ENCODE measurements at regions not wholly inside any gene's neighbourhood (a gene's known extent, or its start where the extent isn't known, plus 50 kb on each side); places are given as distances from the start of the nearest gene placed in this dataset.
"Not testable (repeated sequence)": the region's sequence is repeated elsewhere in the genome, so short reads cannot be mapped to it uniquely, and the experiment has no call there.

DNA sequence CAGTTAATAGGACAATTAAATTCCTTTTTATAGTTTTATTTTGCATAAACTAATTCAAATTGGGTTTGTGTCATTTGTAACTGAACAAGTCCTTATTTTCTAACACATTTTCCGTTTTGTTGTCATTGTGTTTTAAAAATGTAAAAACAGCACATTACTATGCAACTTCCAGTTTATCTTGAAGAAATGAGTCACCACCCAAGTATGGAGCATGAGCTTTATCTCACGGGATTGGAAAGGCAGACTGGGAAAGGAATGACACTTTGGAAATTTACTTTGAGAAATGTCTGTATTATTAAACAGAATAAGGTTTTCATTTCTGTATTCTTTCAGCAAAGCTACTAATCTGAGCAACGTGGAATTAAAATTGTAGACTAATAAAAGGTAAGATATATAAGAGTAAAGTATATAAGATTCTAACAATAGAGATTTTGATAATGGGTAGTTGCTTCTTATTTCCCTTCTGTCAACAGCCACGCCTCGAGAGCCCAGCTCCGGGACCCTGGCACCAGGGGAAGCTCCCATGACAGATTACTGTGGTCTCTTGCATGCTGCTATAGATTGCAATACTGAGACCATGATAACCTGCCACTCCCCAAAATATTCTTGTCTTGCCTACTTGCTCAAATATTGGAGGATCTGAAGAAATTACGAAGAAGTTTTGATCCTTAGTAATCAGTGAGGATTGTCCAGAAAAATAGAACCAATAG lies 433.1 kb downstream of the CHSY3 start:
- intact Hi-C loops (cut with micrococcal nuclease) = no loop called here
- CTCF ChIA-PET = no interaction called here
- Mint-ChIP-seq H3K27me3 (peaks cover 5% of the 10 kb centered on the region), H3K27ac (no peak overlapping the region), H3K36me3 (no peaks in the 10 kb centered on the region), H3K4me1 (ENCODE audit: low read depth) (no peaks in the 10 kb centered on the region), H3K4me3 (no peak overlapping the region), H3K9me3 (no peaks in the 10 kb centered on the region)
- POLR2A ChIA-PET = no interaction called here
- no peak for DNase-seq

DNA sequence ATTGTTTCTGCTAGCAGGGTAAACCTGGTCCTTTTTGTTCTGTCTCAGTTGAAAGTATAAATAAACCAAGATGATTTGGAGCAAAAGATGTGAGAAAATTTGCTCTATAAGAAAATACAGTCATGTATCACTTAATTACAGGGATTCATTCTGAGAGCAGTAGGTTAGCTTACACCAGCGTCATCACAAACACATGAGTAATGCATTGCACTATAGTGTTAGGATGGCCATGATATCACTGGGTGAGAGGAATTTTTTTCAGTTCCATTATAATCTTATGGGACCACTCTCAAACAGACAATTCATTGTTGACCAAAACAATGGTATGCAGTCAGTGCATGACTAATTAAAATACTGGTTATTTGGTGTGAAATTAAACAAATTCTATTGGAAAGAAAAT lies 430.9 kb downstream of the CHSY3 start:
- H3K36me3 Mint-ChIP-seq = no peaks in the 10 kb centered on the region
- H3K27me3 Mint-ChIP-seq = peaks cover 5% of the 10 kb centered on the region
- ChIA-PET CTCF (no interaction called here), POLR2A (no interaction called here)
- H3K4me3 Mint-ChIP-seq = no peak overlapping the region
- intact Hi-C loops (cut with micrococcal nuclease) = no loop called here
- no peak for DNase-seq
- H3K4me1 Mint-ChIP-seq (ENCODE audit: low read depth) = no peaks in the 10 kb centered on the region
- no peak overlapping the region for H3K27ac Mint-ChIP-seq
- no peaks in the 10 kb centered on the region for H3K9me3 Mint-ChIP-seq

DNA sequence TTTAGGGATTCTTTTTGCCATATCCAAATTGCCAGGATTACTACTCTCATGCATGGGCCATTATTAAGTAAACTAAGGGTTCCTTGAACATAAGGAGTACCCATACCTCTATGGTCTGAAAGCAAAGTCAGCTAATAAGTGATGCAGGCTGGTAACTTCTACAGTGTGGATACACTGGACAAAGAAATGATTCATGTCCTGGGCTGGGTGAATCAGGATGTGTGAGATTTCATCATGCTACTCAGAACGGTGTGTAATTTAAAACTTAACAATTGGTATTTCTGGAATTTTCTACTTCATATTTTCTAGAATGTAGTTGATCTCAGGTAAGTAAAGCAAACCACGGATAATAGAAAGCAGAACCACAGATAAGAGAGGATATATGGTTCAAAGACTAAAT lies 428.8 kb downstream of the CHSY3 start:
- no peaks in the 10 kb centered on the region for H3K36me3 Mint-ChIP-seq
- intact Hi-C loops (cut with micrococcal nuclease) = no loop called here
- ChIA-PET POLR2A (no interaction called here), CTCF (no interaction called here)
- H3K9me3 Mint-ChIP-seq = no peaks in the 10 kb centered on the region
- DNase-seq = no peak
- no peaks in the 10 kb centered on the region for H3K4me1 Mint-ChIP-seq (ENCODE audit: low read depth)
- peaks cover 5% of the 10 kb centered on the region for H3K27me3 Mint-ChIP-seq
- no peak overlapping the region for H3K4me3 Mint-ChIP-seq
- no peak overlapping the region for H3K27ac Mint-ChIP-seq

DNA sequence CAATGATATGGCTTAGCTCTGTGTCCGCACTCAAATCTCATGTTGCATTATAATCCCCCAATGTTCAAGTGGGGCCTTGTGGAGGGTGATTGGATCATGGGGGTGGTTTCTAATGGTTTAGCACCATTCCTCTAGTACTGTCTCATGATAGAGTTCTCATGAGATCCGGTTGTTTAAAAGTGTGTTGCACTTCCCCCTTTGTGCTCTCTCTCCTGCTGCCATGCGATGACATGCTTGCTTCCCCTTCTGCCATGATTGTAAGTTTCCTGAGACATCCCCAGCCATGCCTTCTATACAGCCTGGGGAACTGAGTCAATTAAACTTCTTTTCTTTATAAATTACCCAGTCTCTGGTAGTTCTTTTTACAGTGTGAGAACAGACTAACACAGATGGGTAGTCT lies 427.1 kb downstream of the CHSY3 start:
- CTCF ChIA-PET = no interaction called here
- H3K4me3 Mint-ChIP-seq = no peak overlapping the region
- intact Hi-C loops (cut with micrococcal nuclease) = no loop called here
- no peak for DNase-seq
- no peaks in the 10 kb centered on the region for H3K36me3 Mint-ChIP-seq
- POLR2A ChIA-PET = no interaction called here
- H3K27ac Mint-ChIP-seq = no peak overlapping the region
- peaks cover 5% of the 10 kb centered on the region for H3K27me3 Mint-ChIP-seq
- no peaks in the 10 kb centered on the region for H3K4me1 Mint-ChIP-seq (ENCODE audit: low read depth)
- H3K9me3 Mint-ChIP-seq = no peaks in the 10 kb centered on the region

DNA sequence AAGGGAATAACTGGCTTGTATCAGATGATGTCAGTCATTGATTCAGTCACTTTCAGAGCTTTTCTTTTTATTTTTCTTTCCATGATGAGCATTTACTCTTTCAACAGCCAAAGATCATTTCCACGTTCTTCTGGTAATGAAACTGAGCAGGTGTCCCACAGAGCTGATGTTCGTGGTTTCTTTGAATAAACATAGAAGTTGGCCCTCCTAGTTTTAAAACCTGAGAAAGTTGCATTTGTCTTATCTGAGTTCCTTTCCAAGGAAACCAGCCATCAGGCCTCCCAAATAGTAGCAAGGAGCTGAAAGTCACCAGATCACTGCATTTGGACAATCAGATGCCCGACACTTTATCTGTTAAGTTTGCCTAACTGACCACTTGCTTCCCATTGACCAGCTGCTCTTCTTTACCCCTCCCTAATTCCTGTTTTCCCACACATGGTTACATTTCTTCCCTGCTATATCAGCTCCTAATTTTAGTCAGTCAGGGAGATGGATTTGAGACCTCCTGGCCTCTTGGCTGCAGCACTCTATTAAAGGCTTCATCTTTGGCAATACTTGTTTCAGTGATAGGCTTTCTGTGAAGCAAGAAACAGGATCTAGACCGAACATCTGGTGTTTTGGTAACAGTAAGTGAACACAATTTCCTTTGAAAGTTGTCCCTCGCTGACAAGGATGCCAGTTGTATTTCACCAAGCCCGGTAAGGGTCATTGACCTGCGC lies 420.8 kb downstream of the CHSY3 start:
- POLR2A ChIA-PET = no interaction called here
- H3K4me3 Mint-ChIP-seq = no peak overlapping the region
- H3K4me1 Mint-ChIP-seq (ENCODE audit: low read depth) = no peaks in the 10 kb centered on the region
- DNase-seq = no peak
- no peaks in the 10 kb centered on the region for H3K36me3 Mint-ChIP-seq
- CTCF ChIA-PET = no interaction called here
- intact Hi-C loops (cut with micrococcal nuclease) = no loop called here
- no peak overlapping the region for H3K27ac Mint-ChIP-seq
- peaks cover 8% of the 10 kb centered on the region for H3K9me3 Mint-ChIP-seq
- no peaks in the 10 kb centered on the region for H3K27me3 Mint-ChIP-seq

DNA sequence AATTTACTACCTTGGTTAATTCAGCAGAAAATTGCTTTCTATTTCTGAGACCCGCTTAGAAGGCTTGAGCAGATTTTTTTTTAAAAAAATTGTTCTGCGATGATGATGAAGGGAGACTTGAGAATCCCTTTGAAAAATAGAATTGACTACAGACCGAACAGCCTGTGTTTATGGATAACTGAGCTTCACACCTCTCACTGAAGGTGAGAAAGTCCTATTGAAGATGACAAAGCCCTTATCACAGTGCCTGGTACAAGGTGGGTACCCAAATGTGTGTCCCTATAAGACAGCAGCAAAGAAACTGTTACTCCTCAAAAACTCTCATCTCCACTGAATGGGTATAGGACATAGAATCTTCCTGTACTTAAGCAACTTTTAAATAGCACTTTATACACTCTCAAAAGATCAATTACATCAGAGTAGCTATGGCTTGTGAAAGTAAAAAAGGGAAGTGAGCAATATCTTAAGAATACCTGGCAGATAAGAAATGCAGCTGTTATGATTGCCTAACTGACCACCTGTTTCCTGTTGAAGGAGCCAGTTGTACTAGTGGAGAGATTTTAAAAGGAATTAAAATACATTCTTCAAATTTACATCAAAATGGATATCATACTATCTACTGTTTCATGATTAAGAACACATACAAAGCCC lies 419.7 kb downstream of the CHSY3 start:
- H3K4me3 Mint-ChIP-seq = no peak overlapping the region
- no peaks in the 10 kb centered on the region for H3K36me3 Mint-ChIP-seq
- no peak for DNase-seq
- H3K4me1 Mint-ChIP-seq (ENCODE audit: low read depth) = no peaks in the 10 kb centered on the region
- ChIA-PET CTCF (no interaction called here), POLR2A (no interaction called here)
- no peak overlapping the region for H3K27ac Mint-ChIP-seq
- H3K9me3 Mint-ChIP-seq = peaks cover 8% of the 10 kb centered on the region
- intact Hi-C loops (cut with micrococcal nuclease) = no loop called here
- no peaks in the 10 kb centered on the region for H3K27me3 Mint-ChIP-seq

DNA sequence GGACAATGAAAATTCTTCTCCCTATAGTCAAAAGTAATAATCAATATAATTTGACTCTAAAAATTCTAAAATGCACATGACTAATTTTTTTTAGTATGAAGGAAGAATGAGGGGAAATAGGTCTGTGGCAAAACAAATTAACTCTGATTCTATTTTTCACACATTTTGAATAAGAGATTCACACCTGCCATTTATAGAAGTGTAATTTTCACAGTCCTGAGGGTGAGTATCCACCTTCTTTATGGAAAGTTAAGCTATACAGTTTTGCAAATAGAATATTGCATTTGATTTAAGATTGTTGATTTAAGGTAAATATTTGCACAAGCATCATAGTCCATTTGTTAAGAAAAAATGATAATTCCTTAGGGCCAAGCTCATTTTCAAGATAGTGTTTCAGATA lies 417.7 kb downstream of the CHSY3 start:
- intact Hi-C loops (cut with micrococcal nuclease) = no loop called here
- H3K4me1 Mint-ChIP-seq (ENCODE audit: low read depth) = no peaks in the 10 kb centered on the region
- H3K4me3 Mint-ChIP-seq = no peak overlapping the region
- no peaks in the 10 kb centered on the region for H3K36me3 Mint-ChIP-seq
- ChIA-PET POLR2A (no interaction called here), CTCF (no interaction called here)
- peaks cover 8% of the 10 kb centered on the region for H3K9me3 Mint-ChIP-seq
- DNase-seq = no peak
- no peaks in the 10 kb centered on the region for H3K27me3 Mint-ChIP-seq
- no peak overlapping the region for H3K27ac Mint-ChIP-seq

DNA sequence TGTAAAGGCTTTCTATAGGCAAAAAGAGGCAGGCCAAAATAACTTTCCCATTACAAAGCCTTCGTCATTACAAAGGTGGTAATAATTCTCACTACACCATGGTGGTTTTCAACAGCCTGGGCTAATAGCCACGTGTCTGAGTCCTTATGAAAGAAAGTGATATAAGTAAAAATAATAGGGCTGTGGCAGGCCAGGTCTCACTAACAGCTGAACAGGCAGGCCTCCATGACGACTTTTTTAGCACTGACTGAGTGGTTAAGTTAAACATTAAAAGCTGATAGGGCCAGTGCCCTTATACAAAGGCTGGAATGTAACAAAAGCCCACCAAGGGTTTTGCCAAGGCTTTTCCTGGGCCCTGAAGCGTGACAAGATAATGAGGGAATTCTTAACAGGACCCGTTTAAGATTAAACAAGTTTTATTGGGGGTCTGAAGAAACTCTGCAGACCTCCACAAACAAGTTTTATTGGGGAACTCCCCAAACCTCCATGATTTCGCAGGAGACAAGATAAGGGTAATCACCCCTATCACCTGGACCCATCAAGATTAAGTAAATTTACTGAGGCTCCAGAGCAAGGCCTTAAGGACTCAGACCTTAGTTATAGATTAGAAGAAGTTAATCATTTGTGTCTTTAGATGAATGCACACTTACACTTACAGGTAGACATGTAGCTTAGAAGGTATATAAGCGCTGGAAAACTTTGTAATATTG lies 412.9 kb downstream of the CHSY3 start:
- H3K9me3 Mint-ChIP-seq = peaks cover 2% of the 10 kb centered on the region
- no peaks in the 10 kb centered on the region for H3K27me3 Mint-ChIP-seq

DNA sequence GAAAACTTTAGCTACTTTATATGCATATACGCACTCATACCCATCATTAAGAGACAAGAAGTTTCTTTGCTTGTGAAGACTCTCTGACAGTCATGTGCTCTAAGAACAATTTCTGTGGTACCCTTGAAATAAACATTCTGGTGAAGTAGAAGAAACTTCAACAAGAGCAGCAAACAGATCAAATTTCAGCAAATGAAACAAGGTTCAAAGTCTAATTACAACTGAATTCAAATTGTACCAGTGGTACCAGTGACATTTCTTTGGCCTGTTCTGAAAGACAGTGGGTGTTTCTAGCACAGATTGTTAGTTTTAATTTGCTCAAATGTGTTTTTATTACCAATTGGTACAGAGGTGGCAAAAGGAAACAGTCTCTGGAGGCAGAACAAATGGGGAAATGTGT lies 391.0 kb downstream of the CHSY3 start:
- ChIA-PET POLR2A (no interaction called here), CTCF (no interaction called here)
- no peak overlapping the region for H3K27ac Mint-ChIP-seq
- no peak overlapping the region for H3K4me3 Mint-ChIP-seq
- no peaks in the 10 kb centered on the region for H3K9me3 Mint-ChIP-seq
- intact Hi-C loops (cut with micrococcal nuclease) = no loop called here
- no peaks in the 10 kb centered on the region for H3K36me3 Mint-ChIP-seq
- DNase-seq = no peak
- no peaks in the 10 kb centered on the region for H3K4me1 Mint-ChIP-seq (ENCODE audit: low read depth)
- no peaks in the 10 kb centered on the region for H3K27me3 Mint-ChIP-seq

More for the DNA sequence above, 412.9 kb downstream of the CHSY3 start:
- ChIA-PET CTCF (no interaction called here), POLR2A (no interaction called here)
- Mint-ChIP-seq H3K4me1 (ENCODE audit: low read depth) (no peaks in the 10 kb centered on the region), H3K27ac (no peak overlapping the region), H3K36me3 (no peaks in the 10 kb centered on the region), H3K4me3 (no peak overlapping the region)
- intact Hi-C loops (cut with micrococcal nuclease) = no loop called here
- no peak for DNase-seq

DNA sequence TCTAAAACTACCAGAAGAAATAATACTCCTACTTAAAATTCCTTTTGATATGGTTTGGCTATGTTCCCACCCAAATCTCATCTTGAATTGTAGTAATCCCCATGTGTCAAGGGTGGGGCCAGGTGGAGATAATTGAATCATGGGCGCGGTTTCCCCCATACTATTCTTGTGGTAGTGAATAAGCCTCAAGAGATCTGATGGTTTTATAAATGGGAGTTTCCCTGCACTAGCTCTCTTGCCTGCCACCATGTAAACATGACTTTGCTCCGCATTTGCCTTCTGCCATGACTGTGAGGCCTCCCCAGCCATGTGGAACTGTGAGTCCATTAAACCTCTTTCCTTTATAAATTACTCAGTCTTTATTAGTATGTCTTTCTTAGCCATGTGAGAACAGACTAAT lies 390.5 kb downstream of the CHSY3 start:
- H3K4me3 Mint-ChIP-seq; DNase-seq; H3K27ac Mint-ChIP-seq; H3K27me3 Mint-ChIP-seq; H3K36me3 Mint-ChIP-seq; H3K4me1 Mint-ChIP-seq (ENCODE audit: low read depth); POLR2A ChIA-PET; intact Hi-C loops (cut with micrococcal nuclease); CTCF ChIA-PET; H3K9me3 Mint-ChIP-seq: not testable (repeated sequence)

DNA sequence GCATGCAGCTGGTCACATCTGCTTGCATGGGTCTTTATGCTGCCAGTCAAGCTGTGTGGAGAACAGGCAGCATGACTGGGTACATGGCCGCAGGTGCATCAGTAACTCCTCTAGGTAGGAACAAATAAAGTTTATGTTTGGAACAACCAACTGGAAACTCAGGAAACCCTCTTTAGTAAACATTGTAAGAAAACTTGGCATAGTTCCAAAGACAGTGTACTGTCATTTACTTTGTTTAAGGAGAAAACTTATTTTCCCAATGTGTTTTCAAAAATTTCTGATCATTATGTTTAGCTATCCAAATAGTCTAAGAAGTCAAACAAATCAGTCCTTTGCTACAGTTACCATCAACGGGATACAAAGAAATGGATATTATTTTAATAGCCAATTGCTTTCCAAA lies 386.0 kb downstream of the CHSY3 start:
- intact Hi-C loops (cut with micrococcal nuclease) = no loop called here
- DNase-seq = no peak
- Mint-ChIP-seq H3K4me3 (no peak overlapping the region), H3K27me3 (no peaks in the 10 kb centered on the region), H3K36me3 (no peaks in the 10 kb centered on the region), H3K4me1 (ENCODE audit: low read depth) (no peaks in the 10 kb centered on the region), H3K27ac (no peak overlapping the region), H3K9me3 (no peaks in the 10 kb centered on the region)
- ChIA-PET POLR2A (no interaction called here), CTCF (interaction anchor here (0.7 kb wide), 1 partner anchor 91 kb away, joined by 4 read pairs; no protein-coding TSS in a partner anchor)

DNA sequence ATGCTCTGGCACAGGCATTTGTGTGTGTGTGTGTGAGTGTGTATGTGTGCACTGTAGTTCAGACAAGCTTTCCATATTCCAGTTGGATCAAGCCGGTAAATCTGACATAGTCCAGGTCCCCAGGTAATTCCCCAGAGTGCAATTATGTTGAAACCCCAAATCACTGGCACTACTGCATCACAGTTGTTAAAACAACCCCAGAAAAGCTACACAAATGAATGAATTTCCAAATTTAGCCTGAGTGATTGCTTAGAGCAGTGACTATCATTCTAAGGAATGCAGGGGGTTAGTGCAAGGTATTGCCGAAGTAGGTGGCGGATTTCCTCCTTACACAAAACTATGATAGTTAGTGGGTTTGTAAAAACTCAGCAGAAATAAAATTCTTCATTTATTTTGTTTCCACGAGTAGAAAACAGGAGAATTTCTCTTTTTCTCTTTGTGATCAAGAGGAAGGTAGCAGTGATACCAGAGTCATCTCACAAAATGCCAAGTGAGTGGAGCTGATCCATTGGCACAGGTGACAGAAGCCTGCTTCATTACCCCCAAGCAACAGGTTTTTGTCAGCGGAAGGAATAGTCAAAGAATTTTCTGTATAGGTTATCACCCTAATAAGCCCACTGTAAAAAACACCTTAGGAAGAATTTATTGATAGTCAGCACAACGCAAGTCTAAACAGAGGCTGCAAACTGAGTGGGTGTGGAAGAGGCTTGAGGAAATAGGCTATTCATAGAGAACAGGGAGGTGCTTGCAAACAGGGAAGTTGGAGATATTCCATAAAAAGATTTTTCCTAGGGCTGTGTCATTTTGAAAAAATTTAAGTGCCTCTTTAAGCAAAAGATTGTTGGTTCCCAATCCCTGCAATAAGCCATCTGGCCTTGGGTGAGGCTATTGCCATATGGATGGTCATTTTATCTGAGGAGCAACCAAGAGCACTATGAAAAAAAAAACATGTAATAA lies 385.1 kb downstream of the CHSY3 start:
- Mint-ChIP-seq H3K36me3 (no peaks in the 10 kb centered on the region), H3K9me3 (no peaks in the 10 kb centered on the region), H3K27me3 (no peaks in the 10 kb centered on the region), H3K4me1 (ENCODE audit: low read depth) (no peaks in the 10 kb centered on the region), H3K4me3 (no peak overlapping the region), H3K27ac (no peak overlapping the region)
- intact Hi-C loops (cut with micrococcal nuclease) = no loop called here
- ChIA-PET POLR2A (interaction anchor here (0.6 kb wide), 1 partner anchor 178 kb away, joined by 3 read pairs; no protein-coding TSS in a partner anchor), CTCF (interaction anchor here (0.7 kb wide), 1 partner anchor 90 kb away, joined by 4 read pairs; no protein-coding TSS in a partner anchor)
- no peak for DNase-seq

All from activated CD4-positive, alpha-beta memory T cell treated with anti-CD3 and anti-CD28 coated beads for 36 hours (primary cell).